Hepatocyte (in vitro differentiated cells): ENCODE measurements at regions not wholly inside any gene's neighbourhood (a gene's known extent, or its start where the extent isn't known, plus 50 kb on each side); places are given as distances from the start of the nearest gene placed in this dataset.

Experiments used
- EZH2 ChIP-seq: fragments of 200-600 bp; sonication (generic); IDR thresholded peaks from 2 replicates; pipeline ENCODE4 v1.6.1; 2016; ENCODE audit warnings: antibody characterized with exemption, mild to moderate bottlenecking, borderline replicate concordance
- EZH2phosphoT487 ChIP-seq: fragments of 200-600 bp; sonication (generic); IDR thresholded peaks from one replicate; pipeline ENCODE4 v1.6.1; 2018; ENCODE audit warnings: antibody characterized with exemption, mild to moderate bottlenecking, low read depth, moderate library complexity; ENCODE audit not compliant: unreplicated experiment, severe bottlenecking
- TF ChIP-seq, protein P1 (sequence below): fragments of 200-600 bp; sonication (generic); IDR thresholded peaks from 2 replicates; pipeline ENCODE4 v1.5.1; 2016; ENCODE audit warnings: antibody characterized with exemption, mild to moderate bottlenecking; ENCODE audit not compliant: poor library complexity

DNA sequence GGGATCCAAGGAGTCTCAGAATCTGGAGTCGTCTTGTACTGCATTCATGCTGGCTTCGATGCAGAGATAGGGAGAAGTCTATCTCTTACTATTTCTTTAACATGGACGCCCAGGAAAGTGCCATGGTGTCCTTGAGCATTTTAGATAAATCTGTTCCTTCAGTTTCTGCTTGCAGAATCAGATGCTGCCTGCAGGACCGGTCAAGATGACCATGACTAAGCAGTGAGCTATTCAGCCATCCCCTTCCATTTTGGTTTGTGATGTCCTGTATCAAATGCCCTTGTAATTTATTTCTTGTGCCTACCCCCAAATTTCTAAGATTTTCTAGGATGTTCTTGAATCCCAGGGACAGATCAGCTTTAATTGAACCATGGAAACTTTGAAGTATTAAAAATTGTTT, 139.4 kb upstream of the TP63 start:
- TF ChIP-seq EZH2, result no peak
- TF ChIP-seq, protein P1, sequence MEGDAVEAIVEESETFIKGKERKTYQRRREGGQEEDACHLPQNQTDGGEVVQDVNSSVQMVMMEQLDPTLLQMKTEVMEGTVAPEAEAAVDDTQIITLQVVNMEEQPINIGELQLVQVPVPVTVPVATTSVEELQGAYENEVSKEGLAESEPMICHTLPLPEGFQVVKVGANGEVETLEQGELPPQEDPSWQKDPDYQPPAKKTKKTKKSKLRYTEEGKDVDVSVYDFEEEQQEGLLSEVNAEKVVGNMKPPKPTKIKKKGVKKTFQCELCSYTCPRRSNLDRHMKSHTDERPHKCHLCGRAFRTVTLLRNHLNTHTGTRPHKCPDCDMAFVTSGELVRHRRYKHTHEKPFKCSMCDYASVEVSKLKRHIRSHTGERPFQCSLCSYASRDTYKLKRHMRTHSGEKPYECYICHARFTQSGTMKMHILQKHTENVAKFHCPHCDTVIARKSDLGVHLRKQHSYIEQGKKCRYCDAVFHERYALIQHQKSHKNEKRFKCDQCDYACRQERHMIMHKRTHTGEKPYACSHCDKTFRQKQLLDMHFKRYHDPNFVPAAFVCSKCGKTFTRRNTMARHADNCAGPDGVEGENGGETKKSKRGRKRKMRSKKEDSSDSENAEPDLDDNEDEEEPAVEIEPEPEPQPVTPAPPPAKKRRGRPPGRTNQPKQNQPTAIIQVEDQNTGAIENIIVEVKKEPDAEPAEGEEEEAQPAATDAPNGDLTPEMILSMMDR, result no peak
- no peak for TF ChIP-seq EZH2phosphoT487
